Activated effector memory CD4-positive, alpha-beta T cell treated with anti-CD3 and anti-CD28 coated beads, Interleukin-2, amount 50 U/mL, for 16 hours (primary cell): ENCODE measurements at regions not wholly inside any gene's neighbourhood (a gene's known extent, or its start where the extent isn't known, plus 50 kb on each side); places are given as distances from the start of the nearest gene placed in this dataset.

Experiments
- DNase-seq: peaks from one replicate; pipeline ENCODE4 v3.0.0-alpha.2; 2020

GRCh38 chr2:41414486-41415230 lies 633.2 kb upstream of the PKDCC start:
- no peak for DNase-seq

- no peak for DNase-seq
These were observed 630.3 kb upstream of the PKDCC start for GRCh38 chr2:41417511-41417910.

- DNase-seq: no peak
These were observed 627.6 kb upstream of the PKDCC start for GRCh38 chr2:41420219-41420618.

- DNase-seq: no peak
These were observed 626.9 kb upstream of the PKDCC start for GRCh38 chr2:41420872-41421271.

- no peak for DNase-seq
These were observed 616.1 kb upstream of the PKDCC start for GRCh38 chr2:41431756-41432155.

- DNase-seq: no peak
These were observed 615.4 kb upstream of the PKDCC start for GRCh38 chr2:41432459-41432858.

- no peak for DNase-seq
These were observed 612.8 kb upstream of the PKDCC start for GRCh38 chr2:41434991-41435390.

GRCh38 chr2:41441958-41442357 lies 605.9 kb upstream of the PKDCC start:
- no peak for DNase-seq

DNA sequence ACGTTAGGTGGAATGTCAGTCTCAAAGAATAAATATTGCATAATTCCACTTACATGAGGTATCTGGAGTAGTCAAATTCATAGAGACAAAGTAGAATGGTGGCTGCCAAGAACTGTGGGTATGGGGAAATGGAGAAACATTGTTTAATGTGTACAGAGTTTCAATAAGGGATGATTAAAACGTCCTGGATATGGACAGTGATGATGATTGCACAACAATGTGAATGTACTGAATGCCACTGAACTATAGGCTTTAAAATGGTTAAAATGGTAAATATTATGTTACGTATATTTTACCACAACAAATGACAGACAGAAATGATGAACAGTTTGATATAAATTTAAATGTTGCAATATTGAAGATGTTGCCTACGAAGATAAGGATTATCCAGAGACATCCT lies 602.0 kb upstream of the PKDCC start:
- DNase-seq: no peak

- no peak for DNase-seq
These were observed 601.6 kb upstream of the PKDCC start for GRCh38 chr2:41446266-41446665.

DNA sequence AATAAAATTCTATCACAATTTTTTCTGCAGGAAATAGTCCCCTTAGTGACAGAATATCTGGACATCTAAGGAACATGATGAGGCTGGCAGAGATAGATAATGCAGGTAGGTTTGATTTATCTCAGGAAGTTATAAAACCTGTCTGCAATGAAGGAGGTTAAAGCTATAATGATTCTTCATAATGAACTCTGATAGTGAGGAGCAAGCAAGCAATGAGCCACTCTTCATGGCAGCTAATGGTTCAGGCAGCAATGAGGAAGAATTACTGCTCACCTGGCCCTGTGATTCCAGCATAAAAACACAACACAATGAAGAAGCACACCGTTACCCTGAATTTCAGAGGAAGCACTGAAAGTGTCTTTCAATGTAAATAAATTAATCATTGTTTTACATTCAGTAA lies 599.6 kb upstream of the PKDCC start:
- no peak for DNase-seq

DNA sequence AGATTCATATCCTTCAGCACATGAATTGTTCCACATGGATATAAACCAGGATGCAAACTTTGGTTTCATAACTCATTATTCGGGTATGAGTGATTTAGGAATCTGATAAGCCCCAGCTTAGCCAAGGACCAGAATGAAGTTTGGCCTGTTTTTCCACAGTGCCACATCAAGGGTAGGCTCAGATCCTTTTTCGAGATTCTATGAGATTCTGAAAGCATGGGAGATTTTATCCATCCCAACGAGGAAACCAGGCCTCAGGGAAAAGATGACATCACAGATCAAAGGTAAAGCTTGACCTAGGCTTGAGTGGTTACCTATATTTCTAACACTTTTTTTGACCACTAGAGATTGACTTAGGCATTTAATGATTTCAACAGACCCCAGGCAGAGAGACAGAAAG lies 590.8 kb upstream of the PKDCC start:
- DNase-seq: no peak

GRCh38 chr2:41460661-41461060 lies 587.2 kb upstream of the PKDCC start:
- DNase-seq: no peak

DNA sequence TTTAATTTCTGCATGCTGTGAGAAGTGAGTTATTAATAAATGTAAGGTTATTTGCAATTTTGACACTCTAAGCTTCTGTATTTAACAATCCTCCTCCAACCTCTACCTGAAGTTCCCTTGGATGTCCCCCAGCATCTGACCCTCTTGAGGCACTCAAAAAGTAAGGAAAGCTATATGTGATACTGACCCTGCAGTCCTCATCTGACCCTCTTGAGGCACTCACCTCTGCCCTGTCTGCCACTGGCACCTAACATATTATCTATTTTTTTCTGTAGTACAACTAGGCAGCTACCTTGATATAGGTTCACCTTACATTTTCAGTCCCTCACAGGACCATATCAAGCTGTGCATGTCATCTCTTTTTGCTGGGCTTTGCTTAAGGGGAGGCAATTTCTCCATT lies 583.4 kb upstream of the PKDCC start:
- no peak for DNase-seq

GRCh38 chr2:41475959-41476358 lies 571.9 kb upstream of the PKDCC start:
- DNase-seq: no peak

DNA sequence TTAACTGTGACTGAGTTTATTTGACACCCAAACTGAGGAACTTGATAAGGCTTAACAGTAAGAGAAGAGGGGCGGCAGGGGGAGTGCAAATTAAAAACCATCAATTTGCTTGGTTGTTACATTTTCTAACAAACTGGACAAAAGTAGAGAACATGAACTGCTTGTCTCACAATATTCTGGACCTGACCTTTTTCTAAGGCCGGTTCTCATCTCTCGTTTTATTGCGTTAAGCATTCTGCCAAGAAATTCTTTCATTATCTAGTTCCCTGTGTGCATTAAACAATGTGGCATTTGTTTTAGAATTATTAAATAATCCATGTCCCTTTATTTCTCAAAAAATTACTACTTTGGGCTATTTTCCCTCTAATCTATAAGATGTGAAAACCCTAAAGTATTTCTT lies 565.2 kb upstream of the PKDCC start:
- DNase-seq: no peak

- no peak for DNase-seq
These were observed 564.6 kb upstream of the PKDCC start for GRCh38 chr2:41483226-41483625.

DNA sequence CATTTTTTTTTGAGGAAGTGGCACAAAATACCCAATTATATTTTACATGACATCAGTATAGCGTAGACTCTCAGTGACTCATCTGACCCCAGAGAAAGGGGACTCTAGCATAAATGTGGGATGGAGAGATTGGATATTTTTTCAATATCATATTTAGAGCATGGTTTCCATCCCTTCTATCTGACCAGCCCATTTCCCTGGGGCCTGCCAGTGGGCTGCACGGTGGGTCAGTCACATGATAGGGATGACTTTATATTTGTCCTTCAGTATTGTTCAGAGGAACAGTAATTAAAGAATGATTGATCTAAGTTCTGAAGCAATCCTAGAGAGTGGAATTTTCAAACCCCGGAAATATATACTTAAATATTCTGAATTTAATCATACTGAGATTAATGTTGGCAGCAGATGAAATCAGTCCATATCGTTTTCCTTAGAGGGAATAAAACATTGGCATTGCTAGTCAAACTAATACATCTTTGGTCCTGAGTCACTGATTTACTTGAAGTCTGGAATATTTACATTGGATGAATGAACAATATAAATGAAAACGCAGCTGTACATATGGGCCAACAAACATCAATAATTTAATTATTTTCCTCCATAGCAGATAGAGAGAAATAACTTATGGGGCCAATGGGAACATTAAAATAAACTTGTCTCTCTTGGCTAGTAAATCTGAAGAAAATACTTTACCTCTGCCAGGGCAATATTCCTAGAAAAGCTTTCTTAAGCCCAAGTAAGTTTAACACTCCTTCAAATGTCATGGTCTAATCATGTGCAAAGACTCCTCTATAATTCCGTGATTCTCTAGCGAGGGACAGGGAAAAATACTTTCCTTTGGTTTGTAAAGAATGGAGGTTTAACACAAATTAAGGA lies 563.6 kb upstream of the PKDCC start:
- no peak for DNase-seq

DNA sequence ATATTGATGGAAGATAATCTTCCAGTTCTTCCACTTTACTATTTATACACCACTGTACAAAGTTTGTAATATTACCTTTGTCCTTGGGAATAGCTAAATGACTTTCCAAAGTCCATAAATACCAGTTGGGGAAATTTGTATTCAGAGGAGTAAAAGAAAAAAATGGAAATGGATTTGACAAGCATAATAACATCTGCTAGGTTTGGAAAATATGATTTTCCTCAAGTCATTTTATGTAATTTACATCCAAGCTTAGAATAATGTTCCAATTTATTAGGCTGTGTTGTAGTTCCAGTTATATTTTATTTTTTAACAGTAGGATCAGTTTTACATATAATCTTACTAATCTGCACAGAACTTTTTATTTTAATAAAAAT lies 563.0 kb upstream of the PKDCC start:
- no peak for DNase-seq

GRCh38 chr2:41486948-41487347 lies 560.9 kb upstream of the PKDCC start:
- DNase-seq: no peak

GRCh38 chr2:41488888-41489287 lies 558.9 kb upstream of the PKDCC start:
- no peak for DNase-seq

DNA sequence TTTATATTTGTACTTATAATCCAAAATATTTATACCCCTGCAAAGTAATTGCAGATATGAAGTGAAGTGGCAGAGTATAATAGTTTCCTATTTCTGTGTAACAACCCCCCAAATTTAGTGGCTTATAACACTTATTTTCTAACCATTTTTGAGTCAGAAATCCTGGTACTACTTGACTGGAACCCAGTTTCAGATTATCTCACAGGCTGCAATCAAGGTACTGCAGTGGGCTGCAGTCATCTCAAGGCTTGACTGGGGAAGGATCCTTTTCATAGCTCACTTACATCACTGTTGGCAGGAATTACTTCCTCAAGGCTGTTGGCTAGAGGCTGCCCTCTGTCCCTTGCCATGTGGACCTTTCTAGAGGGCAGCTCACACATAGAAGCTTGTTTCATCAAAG lies 558.2 kb upstream of the PKDCC start:
- no peak for DNase-seq

DNA sequence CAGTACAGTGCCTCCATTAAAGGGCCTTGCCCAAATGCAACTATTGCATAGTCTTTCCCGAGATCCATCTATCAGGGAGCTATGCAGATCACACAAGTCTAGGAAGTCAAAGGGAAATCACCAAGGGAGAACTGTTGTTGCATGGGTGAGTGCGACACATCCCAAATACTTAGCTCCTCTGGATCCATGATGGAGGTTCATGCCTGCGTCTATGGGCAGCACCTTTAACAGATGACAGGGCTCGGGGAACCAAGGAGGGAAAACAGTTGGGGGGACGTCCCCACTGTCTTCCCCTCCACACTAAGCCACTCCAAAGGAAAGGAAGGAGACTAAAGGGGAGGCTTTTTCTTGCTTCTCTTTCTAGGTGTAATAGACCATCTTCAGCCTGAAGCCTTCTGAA lies 552.8 kb upstream of the PKDCC start:
- DNase-seq: no peak

- DNase-seq: no peak
These were observed 550.9 kb upstream of the PKDCC start for GRCh38 chr2:41496908-41497307.

DNA sequence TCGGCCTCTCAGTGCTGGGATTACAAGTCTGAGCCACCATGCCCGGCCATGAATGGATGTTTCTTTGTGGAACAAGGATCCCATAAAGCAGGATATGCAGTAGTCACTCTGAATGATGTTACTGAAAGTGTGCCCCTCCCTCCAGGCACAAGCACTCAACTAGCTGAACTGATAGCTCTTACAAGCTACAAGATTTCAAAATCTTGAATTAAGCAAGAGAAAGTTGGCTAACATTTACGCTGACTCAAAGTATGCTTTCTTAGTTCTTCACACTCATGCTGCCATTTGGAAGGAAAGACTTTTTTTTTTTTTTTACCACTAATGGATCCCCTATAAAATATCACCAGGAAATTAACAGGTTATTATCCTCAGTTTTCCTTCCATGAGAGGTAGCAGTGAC lies 549.0 kb upstream of the PKDCC start:
- no peak for DNase-seq
